ENCODE measurements at regions not wholly inside any gene's neighbourhood (a gene's known extent, or its start where the extent isn't known, plus 50 kb on each side); places are given as distances from the start of the nearest gene placed in this dataset.

GRCh38 chr2:62407838-62408237 is 98.2 kb downstream of the TMEM17 start:
- TF ChIP-seq CTCF (conservative IDR thresholded peaks at IDR 0.05 in 1 of 2, IDR thresholded peaks at IDR 0.05 in 1 of 2; ENCODE audit: low read depth in 1 of 2, low read length in 2 of 2) = no peak
- TF ChIP-seq EZH2 (IDR thresholded peaks at IDR 0.05; ENCODE audit: low read length, missing control alignments) = no peak

Measured in fibroblast of lung (primary cell).